ENCODE measurements at regions not wholly inside any gene's neighbourhood (a gene's known extent, or its start where the extent isn't known, plus 50 kb on each side); places are given as distances from the start of the nearest gene placed in this dataset.
"Not testable (repeated sequence)": the region's sequence is repeated elsewhere in the genome, so short reads cannot be mapped to it uniquely, and the experiment has no call there.

- Histone ChIP-seq H3K4me1 (ENCODE audit: control insufficient read depth, insufficient read depth, low read length) (peaks cover 14% of the 10 kb centered on the region), H3K9me3 (replicated peaks; ENCODE audit: low read length) (no peaks in the 10 kb centered on the region), H3K4me3 (ENCODE audit: low read length) (peak overlapping the region; percentile 53), H3K9ac (ENCODE audit: low read depth, low read length) (peak overlapping the region; percentile 47), H3K36me3 (ENCODE audit: insufficient read depth, low read length) (no peaks in the 10 kb centered on the region), H3K27me3 (ENCODE audit: control insufficient read depth, insufficient read depth, low read length) (peaks cover 6% of the 10 kb centered on the region), H3K4me2 (ENCODE audit: low read length) (peak overlapping the region; percentile 61)
Observed at GRCh38 chr16:29290631-29291247, 115.8 kb downstream of the NPIPB11 start.

- H3K36me3 ChIP-seq (ENCODE audit: insufficient read depth, low read length); H3K27me3 ChIP-seq (ENCODE audit: control insufficient read depth, insufficient read depth, low read length); H3K4me3 ChIP-seq (ENCODE audit: low read length); H3K9ac ChIP-seq (ENCODE audit: low read depth, low read length); H3K4me2 ChIP-seq (ENCODE audit: low read length); H3K9me3 ChIP-seq (replicated peaks; ENCODE audit: low read length): not testable (repeated sequence)
- peaks cover 14% of the 10 kb centered on the region for H3K4me1 ChIP-seq (ENCODE audit: control insufficient read depth, insufficient read depth, low read length)
Observed at GRCh38 chr16:29289516-29290239, 116.8 kb downstream of the NPIPB11 start.

- not testable (repeated sequence) for H3K9ac ChIP-seq (ENCODE audit: low read depth, low read length); H3K27me3 ChIP-seq (ENCODE audit: control insufficient read depth, insufficient read depth, low read length); H3K36me3 ChIP-seq (ENCODE audit: insufficient read depth, low read length); H3K4me2 ChIP-seq (ENCODE audit: low read length); H3K4me3 ChIP-seq (ENCODE audit: low read length); H3K9me3 ChIP-seq (replicated peaks; ENCODE audit: low read length)
- peaks cover 14% of the 10 kb centered on the region for H3K4me1 ChIP-seq (ENCODE audit: control insufficient read depth, insufficient read depth, low read length)
Observed at GRCh38 chr16:29288711-29289474, 117.6 kb downstream of the NPIPB11 start.

- H3K9ac ChIP-seq (ENCODE audit: low read depth, low read length); H3K4me2 ChIP-seq (ENCODE audit: low read length); H3K4me3 ChIP-seq (ENCODE audit: low read length); H3K27me3 ChIP-seq (ENCODE audit: control insufficient read depth, insufficient read depth, low read length); H3K9me3 ChIP-seq (replicated peaks; ENCODE audit: low read length); H3K36me3 ChIP-seq (ENCODE audit: insufficient read depth, low read length): not testable (repeated sequence)
- H3K4me1 ChIP-seq (ENCODE audit: control insufficient read depth, insufficient read depth, low read length), result peaks cover 14% of the 10 kb centered on the region
Observed at GRCh38 chr16:29287871-29288535, 118.5 kb downstream of the NPIPB11 start.

- not testable (repeated sequence) for H3K4me2 ChIP-seq (ENCODE audit: low read length); H3K9me3 ChIP-seq (replicated peaks; ENCODE audit: low read length); H3K9ac ChIP-seq (ENCODE audit: low read depth, low read length); H3K27me3 ChIP-seq (ENCODE audit: control insufficient read depth, insufficient read depth, low read length); H3K36me3 ChIP-seq (ENCODE audit: insufficient read depth, low read length); H3K4me3 ChIP-seq (ENCODE audit: low read length)
- H3K4me1 ChIP-seq (ENCODE audit: control insufficient read depth, insufficient read depth, low read length), result peaks cover 12% of the 10 kb centered on the region
Observed at GRCh38 chr16:29287246-29287645, 119.3 kb downstream of the NPIPB11 start.

GRCh38 chr16:29286796-29287195 is 119.7 kb downstream of the NPIPB11 start:
- not testable (repeated sequence) for H3K4me2 ChIP-seq (ENCODE audit: low read length); H3K9ac ChIP-seq (ENCODE audit: low read depth, low read length); H3K36me3 ChIP-seq (ENCODE audit: insufficient read depth, low read length); H3K9me3 ChIP-seq (replicated peaks; ENCODE audit: low read length); H3K4me3 ChIP-seq (ENCODE audit: low read length); H3K27me3 ChIP-seq (ENCODE audit: control insufficient read depth, insufficient read depth, low read length)
- peaks cover 12% of the 10 kb centered on the region for H3K4me1 ChIP-seq (ENCODE audit: control insufficient read depth, insufficient read depth, low read length)

- H3K36me3 ChIP-seq (ENCODE audit: insufficient read depth, low read length); H3K4me2 ChIP-seq (ENCODE audit: low read length); H3K9ac ChIP-seq (ENCODE audit: low read depth, low read length); H3K4me3 ChIP-seq (ENCODE audit: low read length); H3K4me1 ChIP-seq (ENCODE audit: control insufficient read depth, insufficient read depth, low read length); H3K9me3 ChIP-seq (replicated peaks; ENCODE audit: low read length): not testable (repeated sequence)
- peaks cover 13% of the 10 kb centered on the region for H3K27me3 ChIP-seq (ENCODE audit: control insufficient read depth, insufficient read depth, low read length)
Observed at GRCh38 chr16:29286161-29286560, 120.3 kb downstream of the NPIPB11 start.

- not testable (repeated sequence) for H3K4me2 ChIP-seq (ENCODE audit: low read length); H3K9ac ChIP-seq (ENCODE audit: low read depth, low read length); H3K4me3 ChIP-seq (ENCODE audit: low read length); H3K36me3 ChIP-seq (ENCODE audit: insufficient read depth, low read length); H3K4me1 ChIP-seq (ENCODE audit: control insufficient read depth, insufficient read depth, low read length); H3K9me3 ChIP-seq (replicated peaks; ENCODE audit: low read length)
- peaks cover 13% of the 10 kb centered on the region for H3K27me3 ChIP-seq (ENCODE audit: control insufficient read depth, insufficient read depth, low read length)
Observed at GRCh38 chr16:29285151-29285885, 121.2 kb downstream of the NPIPB11 start.

- H3K36me3 ChIP-seq (ENCODE audit: insufficient read depth, low read length); H3K4me3 ChIP-seq (ENCODE audit: low read length); H3K9me3 ChIP-seq (replicated peaks; ENCODE audit: low read length); H3K4me2 ChIP-seq (ENCODE audit: low read length); H3K4me1 ChIP-seq (ENCODE audit: control insufficient read depth, insufficient read depth, low read length); H3K9ac ChIP-seq (ENCODE audit: low read depth, low read length): not testable (repeated sequence)
- H3K27me3 ChIP-seq (ENCODE audit: control insufficient read depth, insufficient read depth, low read length), result peaks cover 13% of the 10 kb centered on the region
Observed at GRCh38 chr16:29284723-29285122, 121.8 kb downstream of the NPIPB11 start.

GRCh38 chr16:29284159-29284558 is 122.4 kb downstream of the NPIPB11 start:
- H3K4me3 ChIP-seq (ENCODE audit: low read length); H3K9me3 ChIP-seq (replicated peaks; ENCODE audit: low read length); H3K4me1 ChIP-seq (ENCODE audit: control insufficient read depth, insufficient read depth, low read length); H3K36me3 ChIP-seq (ENCODE audit: insufficient read depth, low read length); H3K4me2 ChIP-seq (ENCODE audit: low read length); H3K9ac ChIP-seq (ENCODE audit: low read depth, low read length): not testable (repeated sequence)
- peaks cover 13% of the 10 kb centered on the region for H3K27me3 ChIP-seq (ENCODE audit: control insufficient read depth, insufficient read depth, low read length)
